HG03095 (cell line): ENCODE measurements at regions not wholly inside any gene's neighbourhood (a gene's known extent, or its start where the extent isn't known, plus 50 kb on each side); places are given as distances from the start of the nearest gene placed in this dataset.
"Not testable (repeated sequence)": the region's sequence is repeated elsewhere in the genome, so short reads cannot be mapped to it uniquely, and the experiment has no call there.

Experiments used
- ATAC-seq: cut with Tn5 transposase; IDR thresholded peaks from one replicate; pipeline ENCODE4 v1.9.1; 2021; ENCODE audit warnings: moderate library complexity; ENCODE audit not compliant: unreplicated experiment

DNA sequence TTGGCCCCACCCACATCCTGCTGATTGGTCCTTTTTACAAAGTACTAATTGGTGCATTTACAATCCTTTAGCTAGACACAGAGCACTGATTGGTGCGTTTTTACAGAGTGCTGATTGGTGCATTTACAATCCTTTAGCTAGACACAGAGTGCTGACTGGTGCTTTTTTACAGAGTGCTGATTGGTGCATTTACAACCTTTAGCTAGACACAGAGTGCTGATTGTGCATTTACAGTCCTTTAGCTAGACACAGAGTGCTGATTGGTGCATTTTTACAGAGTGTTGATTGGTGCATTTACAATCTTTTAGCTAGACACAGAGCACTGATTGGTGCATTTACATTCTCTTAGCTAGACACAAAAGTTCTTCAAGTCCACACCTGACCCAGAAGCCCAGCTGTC, 144.2 kb upstream of the XIRP2 start:
- not testable (repeated sequence) for ATAC-seq

GRCh38 chr2:166743482-166743881, 144.8 kb upstream of the XIRP2 start:
- ATAC-seq, result not testable (repeated sequence)

DNA sequence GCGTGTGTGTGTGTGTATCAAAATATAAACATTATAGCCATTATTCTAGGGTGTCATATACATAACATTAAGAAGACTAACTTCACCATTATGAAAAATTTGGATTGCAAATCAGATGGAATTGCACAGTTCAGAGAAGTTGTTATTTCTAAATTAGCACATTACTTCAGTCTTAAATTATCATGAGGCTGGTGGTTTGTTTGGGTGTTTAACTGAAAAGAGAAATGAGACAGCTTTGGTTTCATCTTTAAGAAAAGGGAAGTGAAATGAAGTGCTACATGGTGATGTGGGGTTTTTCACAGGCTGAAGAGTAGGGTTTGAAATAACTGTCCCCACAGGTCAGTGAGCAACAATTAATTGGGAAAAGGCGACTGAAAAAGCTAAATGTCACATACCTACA, 161.2 kb upstream of the XIRP2 start:
- peak; percentile 100 for ATAC-seq

DNA sequence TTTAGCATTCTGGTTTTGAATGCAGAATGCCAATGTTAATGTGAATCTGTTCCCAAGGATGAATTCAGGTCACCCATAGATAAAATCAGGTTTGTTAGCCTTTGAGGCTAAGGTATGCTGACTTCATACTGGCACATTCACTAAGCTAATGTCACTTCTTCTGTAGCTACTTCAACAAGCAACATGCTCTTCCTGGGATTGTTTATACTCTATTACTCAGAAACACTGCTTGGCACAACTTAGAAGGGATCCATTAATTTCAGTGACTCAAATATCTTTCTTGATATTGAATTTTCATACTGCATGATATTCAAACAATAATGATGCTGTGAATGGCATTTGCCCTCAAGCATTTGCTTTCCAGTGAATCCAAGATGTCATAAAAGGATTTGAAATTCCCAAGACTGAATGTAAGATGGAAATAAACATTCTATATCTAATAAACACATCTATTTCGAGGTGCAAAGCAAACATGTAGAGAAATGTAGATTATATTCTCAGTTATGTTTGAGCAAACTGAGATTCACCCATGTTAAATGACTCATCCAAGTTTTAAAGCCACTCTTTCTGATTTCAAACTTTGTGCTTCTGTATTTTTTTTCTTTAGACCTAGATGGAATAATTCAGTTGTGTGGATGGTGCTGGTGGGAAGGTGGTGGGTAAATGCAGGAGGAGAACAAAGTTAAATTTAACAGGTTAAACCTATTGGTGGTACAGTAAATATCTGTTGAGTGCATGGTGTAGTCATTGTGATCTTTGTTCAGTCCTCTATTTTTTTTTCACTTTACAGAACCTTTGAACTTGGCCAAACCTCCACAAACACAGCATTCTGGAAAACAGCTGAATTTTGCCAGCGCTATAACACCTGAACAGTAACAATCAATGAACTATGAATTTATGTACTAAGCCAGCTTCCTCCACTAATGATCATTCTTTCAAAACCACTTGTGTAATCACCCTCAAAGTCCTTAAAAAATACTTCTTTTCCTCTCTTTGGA, 162.1 kb upstream of the XIRP2 start:
- no peak for ATAC-seq

DNA sequence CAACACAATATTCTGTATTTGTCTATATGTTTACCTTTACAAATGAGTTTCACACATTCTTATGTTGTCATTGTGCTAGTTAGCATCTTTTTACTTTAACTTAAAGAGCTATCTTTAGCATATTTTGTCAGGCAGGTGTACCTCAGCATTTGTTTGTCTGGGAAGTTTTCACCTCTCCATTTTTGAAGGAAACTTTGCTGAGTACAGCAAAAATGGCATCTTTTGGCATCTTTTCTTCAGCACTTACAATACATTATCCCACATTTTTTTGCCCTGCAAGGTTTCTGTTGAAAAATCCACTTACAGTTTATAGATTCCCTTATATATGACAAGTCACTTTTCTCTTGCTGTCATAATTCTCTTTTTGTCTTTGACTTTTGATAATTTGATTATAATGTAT, 171.3 kb upstream of the XIRP2 start:
- no peak for ATAC-seq

DNA sequence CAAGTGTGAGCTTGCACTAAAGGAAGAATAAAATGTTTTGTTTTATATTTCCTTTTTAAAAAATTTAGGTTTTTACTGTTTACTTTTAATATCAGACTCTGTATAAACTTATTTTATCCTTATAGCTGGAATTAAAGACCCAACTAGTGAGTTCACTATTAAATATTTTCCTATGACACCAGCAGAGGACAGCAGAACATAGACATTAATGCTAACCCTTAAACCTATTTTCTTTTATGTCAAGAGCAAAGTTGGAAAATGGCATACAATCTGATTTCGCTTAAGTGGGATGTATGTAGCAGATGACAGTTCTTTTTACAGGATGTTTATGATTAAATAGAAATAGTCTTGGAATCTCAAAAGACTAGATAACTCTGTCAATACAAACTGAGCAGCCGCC, 188.2 kb upstream of the XIRP2 start:
- ATAC-seq, result no peak

- no peak for ATAC-seq
Observed at GRCh38 chr2:166695154-166695553, 193.1 kb upstream of the XIRP2 start.

- not testable (repeated sequence) for ATAC-seq
Observed at GRCh38 chr2:166686057-166686456, 192.0 kb upstream of the SCN7A start.

DNA sequence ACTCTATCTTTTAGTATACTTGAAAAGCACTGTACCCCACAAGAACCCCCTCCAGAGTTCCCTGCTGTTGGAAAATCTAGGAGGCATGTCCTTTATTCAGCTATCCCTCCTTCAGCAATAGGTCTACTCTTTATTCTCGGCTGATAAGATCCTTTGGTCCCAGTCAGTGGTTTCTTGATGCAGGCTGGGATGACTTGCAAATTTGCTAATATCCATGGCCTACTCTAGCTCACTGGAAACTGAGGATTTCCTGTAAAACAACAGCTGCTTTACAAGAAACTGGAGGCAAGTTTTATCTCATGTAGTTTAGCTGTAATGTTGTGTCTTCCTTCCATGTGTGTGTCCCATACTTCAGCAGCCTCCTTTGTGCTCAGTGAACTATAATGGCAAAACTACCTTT, 183.9 kb upstream of the SCN7A start:
- no peak for ATAC-seq

DNA sequence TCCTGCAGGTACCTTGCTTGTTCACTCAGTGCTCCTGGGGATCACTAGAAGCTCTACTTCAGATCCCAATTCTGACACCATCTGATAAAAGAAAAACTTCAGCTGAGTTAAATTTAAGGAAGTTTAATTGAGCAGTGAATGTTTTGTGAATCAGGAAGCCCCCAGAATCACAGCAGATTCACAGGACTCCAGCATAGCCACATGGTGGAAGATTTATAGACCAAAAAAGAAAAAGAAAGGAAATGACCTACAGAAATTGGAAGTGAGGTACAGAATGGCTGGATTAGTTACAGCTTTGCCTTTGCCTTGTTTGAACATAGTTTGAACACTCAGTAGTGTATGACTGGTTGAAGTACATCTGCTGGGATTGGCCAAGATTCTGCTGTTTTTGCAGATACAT, 182.7 kb upstream of the SCN7A start:
- no peak for ATAC-seq

DNA sequence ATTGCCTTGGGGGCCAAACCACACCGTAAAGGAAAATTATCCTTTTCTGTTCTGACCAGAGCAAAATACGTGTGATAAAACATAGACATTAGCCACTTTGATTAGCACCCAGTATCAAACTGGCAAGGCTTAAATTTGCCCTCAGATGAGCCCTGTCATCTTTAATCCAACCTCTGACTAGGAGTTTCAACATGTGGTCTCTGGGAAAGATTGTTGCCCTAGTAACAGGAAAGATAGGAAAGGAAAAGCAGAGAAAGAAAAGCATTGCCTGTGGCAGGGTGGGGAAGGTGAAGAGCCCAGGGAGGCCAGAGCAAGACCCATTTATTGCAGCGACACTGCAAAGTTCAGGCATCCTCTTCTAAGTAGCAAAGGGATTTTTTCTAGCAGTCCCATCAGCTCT, 181.5 kb upstream of the SCN7A start:
- no peak for ATAC-seq

- ATAC-seq, result no peak
Observed at GRCh38 chr2:166673986-166674385, 179.9 kb upstream of the SCN7A start.

GRCh38 chr2:166671801-166672200, 177.8 kb upstream of the SCN7A start:
- ATAC-seq, result no peak

- no peak for ATAC-seq
Observed at GRCh38 chr2:166671235-166671634, 177.2 kb upstream of the SCN7A start.

- no peak for ATAC-seq
Observed at GRCh38 chr2:166665991-166666940, 172.2 kb upstream of the SCN7A start.

- ATAC-seq, result no peak
Observed at GRCh38 chr2:166661824-166662223, 167.8 kb upstream of the SCN7A start.

DNA sequence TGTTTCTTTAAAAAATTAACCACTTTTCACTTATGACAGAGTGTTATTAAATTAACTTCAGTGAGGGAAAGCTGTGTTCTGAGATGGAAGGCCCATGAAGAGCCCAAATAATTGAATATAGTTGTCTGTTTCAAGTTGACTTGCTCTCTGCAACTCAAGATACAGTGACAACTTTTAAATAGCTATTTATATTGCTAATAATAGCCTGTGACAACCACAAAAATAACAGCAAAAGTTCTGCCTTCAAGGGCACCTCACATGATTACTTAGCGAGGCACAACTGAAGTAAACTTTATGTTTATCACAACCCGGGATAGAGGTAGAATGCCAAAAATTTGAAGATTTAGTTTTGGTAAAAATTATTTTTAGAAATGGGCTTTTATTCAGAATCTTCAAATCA, 167.3 kb upstream of the SCN7A start:
- ATAC-seq, result no peak

DNA sequence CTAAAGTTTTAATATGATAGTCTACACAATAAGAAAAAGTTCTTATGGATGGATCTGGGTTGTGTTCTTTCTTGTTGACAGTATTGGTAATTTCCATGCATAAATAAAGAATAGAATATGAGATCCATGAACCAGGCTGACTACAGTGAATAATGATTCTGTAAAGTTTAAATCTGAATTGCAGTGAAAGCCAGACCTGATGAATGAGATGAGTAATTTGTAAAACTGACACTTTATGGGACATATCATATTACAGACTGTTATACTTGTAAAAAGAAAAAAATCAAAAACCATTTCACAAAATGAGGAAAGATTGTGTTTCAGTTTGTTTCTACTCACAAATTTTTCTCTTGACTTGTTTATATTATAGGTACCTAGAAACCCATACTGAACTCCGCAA, 164.9 kb upstream of the SCN7A start:
- no peak for ATAC-seq

GRCh38 chr2:166653185-166653813, 159.2 kb upstream of the SCN7A start:
- no peak for ATAC-seq

GRCh38 chr2:166651991-166652390, 157.9 kb upstream of the SCN7A start:
- ATAC-seq, result no peak

DNA sequence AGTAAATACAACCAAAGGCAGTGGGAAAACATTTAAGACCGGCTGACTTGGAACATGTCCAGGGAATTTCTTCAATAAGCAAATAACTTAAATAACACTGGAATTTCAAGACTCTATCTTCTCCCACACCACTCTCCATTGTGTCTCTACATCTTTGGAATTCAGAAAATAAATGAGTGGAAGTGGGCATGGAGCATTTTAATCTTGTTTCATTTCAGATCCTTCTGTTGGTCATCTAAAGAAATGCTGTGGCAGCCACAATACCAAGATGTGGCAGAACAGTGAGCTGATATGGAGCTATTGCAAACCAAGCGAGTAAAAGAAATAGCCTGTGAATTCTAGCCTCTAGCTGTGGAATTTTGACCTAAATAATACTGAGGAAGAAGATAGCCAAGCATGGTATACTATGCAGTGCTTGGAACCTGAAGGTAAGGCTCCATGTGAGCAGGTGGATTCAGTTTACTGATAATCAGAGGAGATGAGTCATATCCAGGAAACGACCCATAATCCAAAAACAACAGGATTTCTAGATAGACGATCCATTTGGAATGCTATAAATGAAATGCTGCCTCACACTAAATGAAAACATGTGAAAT, 157.1 kb upstream of the SCN7A start:
- no peak for ATAC-seq
